GM18861 (cell line): ENCODE measurements at regions not wholly inside any gene's neighbourhood (a gene's known extent, or its start where the extent isn't known, plus 50 kb on each side); places are given as distances from the start of the nearest gene placed in this dataset.

ENCODE experiments used
- ATAC-seq: cut with Tn5 transposase; IDR thresholded peaks from one replicate; pipeline ENCODE4 v1.9.1; 2021; ENCODE audit not compliant: unreplicated experiment

DNA sequence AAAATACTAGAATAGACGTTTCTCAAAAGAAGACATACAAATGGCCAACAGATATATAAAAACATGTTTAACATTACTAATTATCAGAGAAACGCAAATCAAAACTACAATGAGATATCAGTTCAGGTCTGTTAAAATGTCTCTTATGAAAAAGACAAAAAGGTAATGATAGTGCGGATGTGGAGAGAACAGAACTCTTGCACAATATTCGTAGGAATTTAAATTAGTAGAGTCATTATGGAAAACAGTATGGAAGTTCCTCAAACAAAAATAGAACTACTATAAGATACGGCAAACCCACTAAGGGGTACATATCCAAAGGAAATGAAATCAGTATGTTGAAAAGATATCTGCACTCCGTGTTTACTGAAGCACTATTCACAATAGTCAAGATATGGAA lies 167.5 kb upstream of the CWC22 start:
- ATAC-seq, result no peak

DNA sequence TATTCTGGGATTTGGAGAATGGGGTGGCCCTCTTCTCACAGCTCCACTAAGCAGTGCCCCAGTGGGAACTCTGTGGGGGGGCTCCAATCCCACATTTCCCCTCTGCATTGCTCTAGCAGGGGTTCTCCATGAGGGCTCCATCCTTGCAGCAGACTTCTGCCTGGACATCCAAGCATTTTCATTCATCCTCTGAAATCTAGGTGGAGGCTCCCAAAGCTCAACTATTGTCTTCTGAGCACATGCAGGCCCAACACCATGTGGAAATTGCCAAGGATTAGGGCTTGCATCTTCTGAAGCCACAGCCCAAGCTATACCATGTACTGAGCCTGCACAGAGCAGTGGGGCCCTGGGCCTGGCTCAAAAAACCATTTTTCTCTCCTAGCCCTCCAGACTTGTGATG lies 162.4 kb upstream of the CWC22 start:
- no peak for ATAC-seq

DNA sequence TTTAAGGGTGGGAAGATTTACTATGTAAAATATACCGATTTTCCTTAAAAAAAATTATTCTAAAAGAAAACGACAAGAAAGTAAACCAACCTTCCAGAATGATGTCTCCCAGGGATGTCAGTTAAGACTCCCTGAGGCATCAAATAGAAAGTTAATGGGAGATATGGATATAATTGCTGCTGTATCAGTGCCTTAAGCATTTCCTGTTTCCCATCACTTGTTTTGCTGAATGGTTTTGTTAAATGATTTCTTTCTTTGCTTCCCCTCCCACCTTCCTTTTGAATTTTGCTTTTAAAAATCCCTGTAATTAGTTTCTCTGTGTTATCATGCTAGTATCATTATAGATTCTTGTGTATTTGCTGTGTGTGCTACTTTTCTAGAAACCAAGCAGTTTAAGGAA lies 154.3 kb upstream of the CWC22 start:
- no peak for ATAC-seq

DNA sequence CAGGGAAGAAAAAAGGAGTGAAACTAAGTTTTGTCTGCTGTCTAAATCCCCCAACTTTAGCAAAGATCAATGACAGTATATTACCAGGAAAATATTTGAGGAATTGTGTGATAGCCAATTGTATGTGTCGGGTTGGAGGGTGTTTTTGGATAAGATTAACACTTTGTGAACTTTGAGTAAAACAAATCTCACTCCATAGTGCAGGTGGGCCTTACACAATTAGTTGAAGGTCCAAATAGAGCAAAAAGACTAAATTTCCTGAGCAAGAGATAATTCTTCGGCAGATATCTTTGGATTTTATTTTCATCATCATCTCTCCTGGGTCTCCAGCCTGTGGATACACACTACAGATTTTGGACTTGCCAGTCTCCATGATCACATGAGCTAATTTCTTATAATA lies 152.8 kb upstream of the CWC22 start:
- no peak for ATAC-seq

DNA sequence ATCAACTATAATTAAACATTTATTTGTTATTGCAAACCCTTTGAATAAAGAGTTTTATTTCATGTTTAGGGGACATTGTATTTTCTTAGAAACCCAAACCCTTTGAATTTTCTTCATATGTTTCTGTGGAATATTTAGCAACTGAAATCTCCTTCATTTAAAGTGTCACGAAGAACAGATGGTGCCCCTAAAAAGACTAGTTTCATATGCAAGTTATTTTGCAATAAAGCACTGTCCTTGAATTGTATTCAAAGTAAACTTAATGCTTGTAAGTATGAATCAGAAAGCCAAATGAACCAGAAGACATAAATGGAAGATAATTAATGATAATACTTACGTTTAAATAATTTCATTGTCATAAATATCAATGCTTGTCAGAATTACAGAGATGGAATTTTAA lies 151.9 kb upstream of the CWC22 start:
- ATAC-seq, result no peak

DNA sequence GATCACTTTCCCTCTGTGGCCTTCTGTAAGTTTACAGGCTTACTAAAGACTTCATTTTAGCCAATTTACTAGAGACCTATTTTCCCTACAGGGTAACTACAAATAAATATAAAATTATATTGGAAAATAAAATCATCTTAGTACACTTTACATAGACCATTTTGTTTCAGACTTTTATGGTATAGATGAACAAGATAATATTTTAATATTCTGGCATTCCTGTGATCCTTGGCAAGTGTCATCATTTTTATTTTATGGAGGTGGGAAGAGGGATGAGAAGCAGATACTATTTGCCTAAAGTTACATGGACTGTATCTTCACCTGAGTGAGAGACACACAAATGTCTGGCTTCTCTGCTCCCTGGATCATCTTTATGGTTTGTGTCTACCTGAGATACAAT lies 149.6 kb upstream of the CWC22 start:
- no peak for ATAC-seq

DNA sequence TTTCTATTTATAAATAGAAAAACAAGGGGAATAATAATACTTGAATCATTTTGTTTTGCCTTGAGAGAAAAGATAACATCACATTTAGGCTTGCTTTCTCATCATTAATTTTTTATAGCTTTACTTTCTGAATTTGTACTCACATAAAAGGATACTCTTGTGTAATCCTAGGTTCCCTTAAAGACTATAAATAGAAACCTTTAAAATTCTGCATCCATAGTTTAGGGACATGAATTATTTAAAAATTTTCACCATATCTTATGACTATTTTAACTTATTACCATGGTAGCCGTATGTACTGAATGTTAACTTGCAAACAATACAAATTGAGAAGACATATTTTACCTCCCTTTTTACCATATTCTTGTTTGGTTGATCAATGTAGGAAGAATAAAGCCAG lies 143.5 kb upstream of the CWC22 start:
- no peak for ATAC-seq

DNA sequence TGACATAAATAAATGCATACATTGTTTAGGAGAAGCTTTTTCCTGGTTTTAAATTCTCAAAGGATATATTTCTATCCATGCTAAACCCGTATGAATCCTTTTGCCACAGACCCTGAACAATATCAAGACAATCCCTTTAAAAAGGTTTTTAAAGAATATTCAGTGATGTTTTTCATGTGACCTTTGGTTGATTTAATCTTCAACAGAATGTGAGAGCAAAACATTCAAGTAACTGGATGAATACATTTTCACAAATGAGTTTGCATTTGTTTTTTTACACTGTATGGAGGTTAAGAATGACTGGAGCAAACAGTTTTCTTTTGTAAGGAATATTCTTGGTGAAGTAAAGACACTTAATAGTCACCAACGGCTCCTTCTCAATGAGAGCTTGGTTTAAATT lies 139.4 kb upstream of the CWC22 start:
- ATAC-seq, result no peak

DNA sequence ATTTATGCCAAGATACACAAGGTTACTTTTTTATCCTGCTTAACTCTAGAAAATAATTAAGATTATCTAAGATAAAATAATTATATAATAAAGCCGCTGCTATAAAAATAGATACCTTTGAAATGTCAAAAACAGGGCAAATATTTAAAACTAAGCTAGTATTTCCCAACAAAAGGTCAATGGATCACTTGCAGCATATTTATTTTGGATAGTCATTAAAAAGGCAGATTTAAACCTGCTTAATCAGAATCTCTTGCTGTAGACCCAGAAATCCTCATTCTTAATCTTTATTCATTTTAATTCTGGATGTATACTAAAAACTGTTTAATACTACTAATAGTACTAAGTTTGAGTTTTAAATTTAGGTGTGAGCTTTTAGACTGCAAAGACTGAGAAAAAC lies 139.0 kb upstream of the CWC22 start:
- ATAC-seq, result no peak

DNA sequence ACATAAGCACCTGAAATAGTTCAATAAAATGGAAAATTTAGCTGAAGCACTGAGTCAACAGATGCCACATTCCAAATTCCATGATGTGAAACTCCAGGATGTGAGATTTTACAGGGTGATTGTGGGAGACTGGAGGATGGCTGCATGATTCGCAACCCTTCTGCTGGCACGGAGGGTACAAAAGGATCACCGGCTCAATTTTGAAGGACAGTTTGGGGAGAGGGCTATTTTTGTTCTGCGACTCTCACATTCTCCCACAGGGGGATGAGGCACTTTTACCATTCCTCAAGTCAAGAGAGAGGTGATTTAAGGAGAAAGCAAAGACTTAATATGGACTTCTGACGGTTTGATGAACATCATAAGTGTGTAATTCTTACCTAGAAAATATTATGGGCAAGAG lies 138.1 kb upstream of the CWC22 start:
- no peak for ATAC-seq

DNA sequence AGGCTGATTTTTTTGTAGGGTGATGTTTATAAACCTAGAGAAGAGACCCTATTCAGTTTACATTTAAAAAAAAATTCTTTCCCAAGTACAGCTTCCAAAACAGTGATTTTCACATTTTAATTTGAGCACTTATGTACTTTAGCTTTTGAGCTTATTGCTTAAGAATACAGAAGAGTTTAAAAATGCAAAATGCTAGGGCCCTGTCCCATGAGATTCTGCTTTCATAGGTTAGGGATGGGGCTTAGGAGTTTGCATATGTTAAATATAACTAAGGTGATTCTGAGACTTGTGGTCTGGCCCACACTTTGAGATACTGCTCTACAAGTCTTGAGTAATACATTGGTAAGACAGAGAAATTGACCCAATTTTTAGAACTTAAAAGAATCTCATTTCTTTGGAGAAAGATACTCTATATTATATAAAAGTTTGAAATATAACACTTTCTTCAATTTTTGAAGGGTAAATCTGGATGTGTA lies 137.3 kb upstream of the CWC22 start:
- no peak for ATAC-seq

DNA sequence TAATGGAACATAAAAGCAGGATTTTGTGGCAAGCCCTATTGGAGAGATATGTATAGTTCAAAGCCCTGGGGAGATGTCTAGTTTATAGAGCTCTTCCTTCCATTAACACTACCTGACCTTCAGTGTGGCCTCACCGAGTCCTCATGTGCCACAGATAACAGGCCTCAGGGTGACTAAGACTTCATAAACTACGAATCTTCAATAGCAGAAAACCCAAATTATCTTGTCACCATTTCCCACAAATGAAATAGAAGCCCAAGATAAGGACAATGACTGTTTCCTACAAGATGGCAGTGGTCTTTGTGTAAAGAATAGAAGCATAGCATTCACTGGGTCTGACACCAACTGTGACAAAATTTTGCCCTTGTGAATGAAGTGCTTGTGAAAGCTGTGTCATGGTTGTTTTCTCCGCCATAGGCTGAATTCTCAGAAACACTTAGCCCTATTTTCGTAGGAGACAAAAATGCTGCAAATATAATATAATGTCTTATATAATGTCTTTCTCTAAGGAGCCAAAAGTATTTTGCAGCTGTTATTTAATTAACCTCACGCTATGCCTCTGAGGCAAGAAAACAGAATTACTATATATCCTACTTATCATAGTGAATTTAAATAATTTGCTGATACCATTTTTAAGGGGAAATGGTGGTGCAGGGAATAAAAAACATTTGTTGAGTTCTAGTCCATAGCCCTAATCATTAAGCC lies 136.7 kb upstream of the CWC22 start:
- ATAC-seq, result no peak

DNA sequence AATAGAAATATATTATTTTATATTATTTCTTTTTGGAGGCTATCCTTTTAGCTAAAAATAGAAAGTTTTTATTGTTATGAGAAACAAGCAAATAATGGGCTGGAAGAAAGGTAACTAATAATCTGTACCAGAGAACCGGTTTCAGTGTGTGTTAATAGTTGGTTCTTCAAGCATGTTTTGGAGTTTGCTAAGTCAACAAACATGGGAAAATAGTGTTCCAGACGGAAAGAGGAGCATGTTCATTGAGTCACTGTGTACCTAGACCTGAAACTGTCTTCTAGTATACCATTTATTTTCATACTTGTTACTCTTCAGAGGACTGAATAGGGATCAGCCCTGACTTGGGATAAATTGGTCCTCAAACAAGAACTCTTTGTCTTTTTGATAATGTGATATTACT lies 134.5 kb upstream of the CWC22 start:
- ATAC-seq, result no peak

DNA sequence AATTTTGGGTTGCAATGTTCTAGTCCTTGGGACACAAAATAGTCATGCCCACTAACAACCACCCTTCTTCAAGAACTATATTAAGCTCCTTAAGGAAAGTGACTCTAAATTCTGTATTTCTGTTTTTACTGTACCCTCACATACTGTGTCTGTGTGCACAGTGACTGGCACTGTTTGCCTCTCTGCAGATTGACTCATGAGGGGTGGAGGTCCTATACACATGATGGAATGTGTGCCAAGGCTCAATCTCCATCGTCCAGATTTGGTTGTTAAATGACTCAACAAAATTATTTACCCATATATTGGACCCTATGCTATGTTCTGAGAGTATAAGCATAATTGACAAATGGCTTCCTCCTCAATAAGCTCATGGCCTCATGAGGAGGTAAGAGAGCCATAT lies 126.6 kb upstream of the CWC22 start:
- no peak for ATAC-seq

DNA sequence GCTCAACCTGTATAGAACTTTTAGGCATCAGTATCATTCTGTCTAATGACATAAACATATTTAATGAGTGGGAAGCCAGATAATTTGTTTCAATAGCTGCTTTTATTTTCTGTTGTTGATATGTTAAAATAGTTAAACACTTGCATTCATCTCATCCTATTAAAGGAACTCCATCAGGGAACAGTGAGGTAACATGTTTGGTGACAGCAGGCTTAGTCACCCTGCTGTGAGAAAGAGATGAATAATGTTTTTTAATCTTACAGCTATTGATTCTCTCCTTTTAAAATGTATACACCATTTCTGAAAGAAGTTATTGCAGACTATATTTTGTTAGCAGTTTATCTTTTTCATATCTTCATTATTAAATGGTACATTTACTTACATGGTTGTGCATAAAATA lies 123.3 kb upstream of the CWC22 start:
- no peak for ATAC-seq

DNA sequence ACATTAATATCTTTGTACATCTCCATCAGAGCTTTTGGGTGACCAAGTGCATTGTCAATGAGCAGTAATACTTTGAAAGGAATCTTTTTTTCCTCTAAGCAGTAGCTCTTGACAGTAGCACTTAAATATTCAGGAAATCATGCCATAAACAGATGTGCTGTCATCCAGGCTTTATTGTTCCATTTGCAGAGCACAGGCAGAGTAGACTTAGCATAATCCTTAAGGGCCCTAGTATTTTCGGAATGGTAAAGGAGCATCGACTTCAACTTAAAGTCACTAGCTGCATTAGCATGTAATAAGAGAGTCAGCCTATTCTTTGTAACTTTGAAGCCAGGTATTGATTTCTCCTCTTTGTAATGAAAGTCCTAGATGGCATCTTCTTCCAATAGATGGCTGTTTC lies 121.8 kb upstream of the CWC22 start:
- ATAC-seq, result no peak

DNA sequence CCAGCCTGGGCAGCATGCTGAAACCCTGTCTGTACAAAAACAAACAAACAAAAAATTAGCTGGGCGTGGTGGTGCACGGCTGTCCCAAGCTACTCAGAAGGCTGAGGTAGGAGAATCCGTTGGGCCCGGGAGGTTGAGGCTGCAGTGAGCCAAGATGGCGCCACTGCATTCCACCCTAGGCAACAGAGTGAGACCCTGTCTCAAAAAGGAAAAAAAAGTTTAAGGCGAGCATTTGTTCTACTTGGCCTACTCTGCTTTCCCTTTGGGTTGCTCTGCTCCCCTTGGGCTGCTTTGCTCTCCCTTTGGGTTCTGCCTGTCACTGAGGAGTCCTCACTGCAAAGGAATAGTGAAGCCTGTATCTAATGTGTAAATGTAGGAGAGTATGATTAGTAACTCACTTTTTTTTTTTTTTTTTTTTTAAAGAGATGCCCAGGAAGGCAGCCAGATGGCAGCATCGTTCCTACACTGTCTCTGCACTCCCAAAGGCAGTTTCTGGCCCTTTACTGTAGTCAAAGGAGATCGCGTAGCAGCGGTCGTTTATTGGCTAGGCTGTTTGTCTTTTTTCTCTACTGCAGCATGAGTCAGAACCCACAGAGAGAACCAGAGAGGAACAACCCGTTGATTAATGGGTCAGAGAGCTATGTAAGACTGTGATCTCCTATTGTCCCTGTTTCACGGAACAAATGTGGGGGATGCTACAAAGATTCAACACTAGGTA lies 118.3 kb upstream of the CWC22 start:
- peak; percentile 65 for ATAC-seq

DNA sequence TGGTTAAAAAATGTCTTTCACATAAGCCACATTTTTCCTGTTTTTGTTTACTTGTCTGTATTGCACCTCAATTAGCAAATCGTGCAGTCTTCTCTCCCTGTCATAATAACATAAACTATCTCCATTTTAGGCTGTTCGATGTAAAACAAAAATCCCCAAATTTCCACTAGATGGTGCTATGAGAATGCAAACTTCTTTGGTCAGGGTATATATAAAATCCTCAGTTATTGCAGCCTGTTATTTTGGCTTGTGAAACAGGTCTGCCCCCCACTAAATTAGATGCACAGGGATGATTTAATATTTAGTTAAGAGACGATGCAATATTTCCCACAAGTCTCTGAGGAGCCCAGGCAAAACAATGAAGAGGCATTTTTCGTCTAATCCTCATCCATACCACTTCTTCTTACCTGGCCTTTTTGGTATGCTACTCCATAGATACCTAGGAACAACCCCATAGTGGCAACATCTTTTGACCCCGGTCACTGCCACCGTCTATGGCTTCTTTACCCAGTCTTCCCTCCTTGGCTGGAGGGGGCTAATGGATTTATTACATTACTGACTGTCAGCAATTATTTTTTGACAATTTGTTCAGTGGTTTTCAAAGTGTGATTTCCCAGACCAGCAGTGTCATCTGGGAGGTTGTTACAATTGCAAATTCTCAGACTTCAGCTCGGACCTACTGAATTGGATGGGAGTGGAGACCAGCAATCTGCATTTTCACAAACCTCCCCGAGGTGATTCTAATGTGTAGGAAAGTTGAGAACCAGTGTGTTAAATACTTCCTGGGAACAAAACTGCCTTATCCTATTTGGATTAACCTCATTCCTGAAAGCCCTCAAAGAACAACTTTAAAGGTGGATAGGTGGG lies 117.4 kb upstream of the CWC22 start:
- ATAC-seq, result peak; percentile 70

DNA sequence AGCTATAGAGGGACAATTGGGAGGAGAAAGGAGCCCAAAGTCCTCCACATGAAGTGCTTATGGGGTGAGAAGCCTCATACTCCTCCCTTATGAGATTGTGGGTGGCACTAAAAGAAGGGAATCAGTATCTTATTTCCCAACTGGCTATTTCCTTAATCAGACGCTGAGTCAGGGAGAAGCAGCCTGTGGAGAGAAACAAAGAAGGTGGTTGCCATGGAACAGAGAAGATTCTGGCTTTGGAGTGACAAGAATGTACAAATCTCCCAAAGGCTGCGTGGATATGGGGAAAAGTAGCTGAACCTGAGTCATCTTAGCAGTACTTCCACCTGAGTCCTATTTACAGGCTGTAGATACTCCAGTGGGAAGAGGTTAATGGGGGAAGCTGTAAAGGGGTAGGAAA lies 115.8 kb upstream of the CWC22 start:
- no peak for ATAC-seq

DNA sequence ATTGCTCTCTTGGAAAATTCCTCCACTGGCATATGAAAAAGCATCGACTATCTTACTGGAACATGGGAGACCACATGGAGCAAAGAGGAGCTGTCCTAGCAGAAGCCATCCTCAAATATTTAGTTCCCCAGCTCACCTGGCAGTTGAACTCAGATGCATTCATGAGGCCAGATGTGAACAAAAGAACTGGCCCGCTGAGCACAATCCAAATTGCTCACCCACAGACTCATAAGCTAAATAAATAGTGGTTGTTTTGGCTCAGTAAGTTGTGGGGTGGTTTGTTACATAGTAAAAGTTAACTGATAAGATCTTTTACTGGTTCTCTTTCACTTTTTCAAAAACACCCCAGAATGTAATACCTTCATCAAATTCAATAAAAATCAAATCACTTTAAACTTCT lies 108.6 kb upstream of the CWC22 start:
- no peak for ATAC-seq

DNA sequence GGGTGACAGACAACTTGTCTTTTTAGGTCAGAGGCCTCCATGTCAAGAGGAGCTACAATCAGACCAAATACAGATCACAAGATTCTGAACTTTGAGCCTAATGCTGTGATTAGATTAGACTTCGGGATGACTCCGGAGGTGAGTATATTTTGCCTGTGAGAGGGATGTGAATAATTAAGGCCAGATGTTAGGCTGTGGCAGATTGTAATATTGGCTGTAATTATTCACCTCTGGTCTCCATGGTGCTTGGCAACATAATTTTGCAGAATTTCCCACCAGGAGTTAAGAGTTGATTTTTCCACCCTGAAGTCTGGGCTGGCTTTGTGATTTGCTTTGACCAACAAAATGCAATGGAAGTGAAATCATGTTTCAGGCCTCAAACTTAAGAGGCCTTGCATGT lies 108.2 kb upstream of the CWC22 start:
- ATAC-seq, result no peak

DNA sequence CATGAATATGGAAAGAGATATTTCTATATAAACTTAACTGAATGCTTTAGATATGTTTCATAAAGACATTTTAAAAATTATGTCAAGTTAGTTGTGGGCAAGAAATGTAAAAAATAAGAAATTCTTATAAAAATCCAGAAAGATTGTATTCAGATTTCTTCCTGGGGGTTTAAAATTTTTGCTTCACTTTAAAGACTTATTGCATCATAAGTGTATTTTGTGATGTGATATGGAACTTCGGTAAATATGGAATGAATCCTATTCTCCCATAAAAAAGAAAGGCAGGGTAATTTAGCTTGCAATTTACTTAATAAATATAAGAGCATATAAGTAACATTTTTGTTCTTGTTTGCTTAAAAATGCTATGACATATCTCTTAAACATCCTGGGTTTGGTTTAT lies 104.8 kb upstream of the CWC22 start:
- no peak for ATAC-seq
